GM23248 (cell line): ENCODE measurements at regions not wholly inside any gene's neighbourhood (a gene's known extent, or its start where the extent isn't known, plus 50 kb on each side); places are given as distances from the start of the nearest gene placed in this dataset.

Source experiments
- DNase-seq: peaks from one replicate; pipeline ENCODE4 v3.0.0-alpha.2; 2015
- H2AFZ ChIP-seq: fragments of 200-600 bp; sonication (generic); 2 replicates; pipeline ENCODE4 v1.6.1; 2016; ENCODE audit warnings: antibody characterized with exemption
- H3F3A ChIP-seq: fragments of 200-600 bp; sonication (generic); 2 replicates; pipeline ENCODE4 v1.6.1; 2016; ENCODE audit warnings: mild to moderate bottlenecking, antibody characterized with exemption, mixed run types; ENCODE audit not compliant: insufficient read depth
- H3K27ac ChIP-seq: fragments of 200-600 bp; sonication (generic); 2 replicates; pipeline ENCODE4 v1.5.1; 2016; ENCODE audit warnings: mild to moderate bottlenecking
- H3K27me3 ChIP-seq: fragments of 200-600 bp; sonication (generic); replicated peaks from 2 replicates; pipeline ENCODE4 v1.6.1; 2016; ENCODE audit warnings: mild to moderate bottlenecking; ENCODE audit not compliant: insufficient read depth
- H3K36me3 ChIP-seq: fragments of 200-600 bp; sonication (generic); 2 replicates; pipeline ENCODE4 v1.6.1; 2016; ENCODE audit warnings: low read depth, mild to moderate bottlenecking
- H3K4me1 ChIP-seq: fragments of 200-600 bp; sonication (generic); 2 replicates; pipeline ENCODE4 v1.6.1; 2016; ENCODE audit warnings: mild to moderate bottlenecking; ENCODE audit not compliant: insufficient read depth
- H3K4me2 ChIP-seq: fragments of 200-600 bp; sonication (generic); one replicate; pipeline ENCODE4 v1.6.1; 2016; ENCODE audit warnings: mild to moderate bottlenecking; ENCODE audit not compliant: unreplicated experiment
- H3K4me3 ChIP-seq: fragments of 200-600 bp; sonication (generic); 2 replicates; pipeline ENCODE4 v1.5.1; 2016; ENCODE audit warnings: mild to moderate bottlenecking
- H3K79me2 ChIP-seq: fragments of 200-600 bp; sonication (generic); 2 replicates; pipeline ENCODE4 v1.6.1; 2016; ENCODE audit warnings: mild to moderate bottlenecking; ENCODE audit not compliant: insufficient read depth
- H3K9ac ChIP-seq: fragments of 200-600 bp; sonication (generic); 2 replicates; pipeline ENCODE4 v1.6.1; 2016; ENCODE audit warnings: mild to moderate bottlenecking
- H3K9me2 ChIP-seq: fragments of 200-600 bp; sonication (generic); 2 replicates; pipeline ENCODE4 v1.6.1; 2016; ENCODE audit warnings: mixed run types, mild to moderate bottlenecking, moderate library complexity; ENCODE audit not compliant: insufficient read depth
- H3K9me3 ChIP-seq: fragments of 200-600 bp; sonication (generic); one replicate; pipeline ENCODE4 v1.6.1; 2017; ENCODE audit warnings: low read depth
- H4K20me1 ChIP-seq: fragments of 200-600 bp; sonication (generic); 2 replicates; pipeline ENCODE4 v1.6.0; 2016; ENCODE audit not compliant: insufficient read depth
- EZH2 ChIP-seq: fragments of 200-600 bp; sonication (generic); IDR thresholded peaks from 2 replicates; pipeline ENCODE4 v1.6.1; 2018; ENCODE audit warnings: antibody characterized with exemption, mild to moderate bottlenecking; ENCODE audit not compliant: insufficient read depth, poor library complexity, severe bottlenecking
- EZH2phosphoT487 ChIP-seq: fragments of 200-600 bp; sonication (generic); IDR thresholded peaks from 2 replicates; pipeline ENCODE4 v1.6.1; 2018; ENCODE audit warnings: antibody characterized with exemption, moderate library complexity, mild to moderate bottlenecking, low read depth; ENCODE audit not compliant: insufficient read depth
- WGBS, 2 experiments: methylation state at CpG; one replicate each; pipeline ENCODE4 v1.1.6; 2015 to 2017; ENCODE audit warnings: low lambda C conversion rate in 2 of 2, low coverage in 1 of 2; ENCODE audit errors: missing lambda C conversion rate in 2 of 2; 5-methylcytosine and 5-hydroxymethylcytosine counted together
- in situ Hi-C: fragments of 300-500 bp; cut with MboI; formaldehyde crosslinking; loops from 2 replicates; pipeline ENCODE4 v1.15.0; 2020

- Histone ChIP-seq H3K4me1 (peaks cover 15% of the 10 kb centered on the region), H3K4me2 (no peak overlapping the region), H3F3A (peaks cover 17% of the 10 kb centered on the region), H3K9ac (no peak overlapping the region), H3K9me3 (no peaks in the 10 kb centered on the region), H3K4me3 (no peak overlapping the region), H3K27ac (peak overlapping the region; percentile 27), H3K79me2 (no peaks in the 10 kb centered on the region), H2AFZ (no peak overlapping the region), H3K27me3 (no peaks in the 10 kb centered on the region), H4K20me1 (no peaks in the 10 kb centered on the region), H3K9me2 (no peaks in the 10 kb centered on the region), H3K36me3 (no peaks in the 10 kb centered on the region)
- TF ChIP-seq EZH2 (no peak), EZH2phosphoT487 (no peak)
- in situ Hi-C loops: no loop called here
- WGBS, 2 experiments: 88 to 93% methylated on average over 6 of the region's 6 CpGs
- no peak for DNase-seq
These were observed 135.7 kb upstream of the FOXF1 start for GRCh38 chr16:86374603-86375130.

- H3K9me2 ChIP-seq: no peaks in the 10 kb centered on the region
- H3K9ac ChIP-seq: no peak overlapping the region
- H3K4me1 ChIP-seq: peaks cover 15% of the 10 kb centered on the region
- H2AFZ ChIP-seq: no peak overlapping the region
- peak overlapping the region; percentile 5 for H3K4me2 ChIP-seq
- WGBS, 2 experiments: 30 to 37% methylated on average over 5 of the region's 5 CpGs
- no peak overlapping the region for H3K4me3 ChIP-seq
- peaks cover 17% of the 10 kb centered on the region for H3F3A ChIP-seq
- H3K36me3 ChIP-seq: no peaks in the 10 kb centered on the region
- no peaks in the 10 kb centered on the region for H4K20me1 ChIP-seq
- H3K9me3 ChIP-seq: no peaks in the 10 kb centered on the region
- no peaks in the 10 kb centered on the region for H3K27me3 ChIP-seq
- in situ Hi-C loops: no loop called here
- DNase-seq: peak; percentile 87
- TF ChIP-seq EZH2phosphoT487 (no peak), EZH2 (no peak)
- peak overlapping the region; percentile 27 for H3K27ac ChIP-seq
- no peaks in the 10 kb centered on the region for H3K79me2 ChIP-seq
These were observed 135.0 kb upstream of the FOXF1 start for GRCh38 chr16:86375364-86375763.

GRCh38 chr16:86375851-86376250 is 134.5 kb upstream of the FOXF1 start:
- H3K4me3 ChIP-seq: no peak overlapping the region
- H3F3A ChIP-seq: peaks cover 17% of the 10 kb centered on the region
- no peaks in the 10 kb centered on the region for H3K9me3 ChIP-seq
- no peaks in the 10 kb centered on the region for H3K36me3 ChIP-seq
- 23 to 26% methylated on average over 9 of the region's 9 CpGs for WGBS, 2 experiments
- in situ Hi-C loops: no loop called here
- no peaks in the 10 kb centered on the region for H3K9me2 ChIP-seq
- H3K4me1 ChIP-seq: peaks cover 15% of the 10 kb centered on the region
- no peak overlapping the region for H2AFZ ChIP-seq
- DNase-seq: no peak
- peak overlapping the region; percentile 5 for H3K4me2 ChIP-seq
- H3K9ac ChIP-seq: no peak overlapping the region
- no peak overlapping the region for H3K27ac ChIP-seq
- H4K20me1 ChIP-seq: no peaks in the 10 kb centered on the region
- no peaks in the 10 kb centered on the region for H3K27me3 ChIP-seq
- TF ChIP-seq EZH2 (no peak), EZH2phosphoT487 (no peak)
- H3K79me2 ChIP-seq: no peaks in the 10 kb centered on the region

- no peak overlapping the region for H3K4me2 ChIP-seq
- no peaks in the 10 kb centered on the region for H3K9me2 ChIP-seq
- no peaks in the 10 kb centered on the region for H3K36me3 ChIP-seq
- no peaks in the 10 kb centered on the region for H3K79me2 ChIP-seq
- DNase-seq: no peak
- H3K9me3 ChIP-seq: no peaks in the 10 kb centered on the region
- H3K27me3 ChIP-seq: no peaks in the 10 kb centered on the region
- no peak overlapping the region for H3K9ac ChIP-seq
- no peak overlapping the region for H3K4me3 ChIP-seq
- TF ChIP-seq EZH2 (no peak), EZH2phosphoT487 (no peak)
- no peak overlapping the region for H3K27ac ChIP-seq
- no peaks in the 10 kb centered on the region for H4K20me1 ChIP-seq
- in situ Hi-C loops: no loop called here
- WGBS, 2 experiments: 73 to 75% methylated on average over 4 of the region's 4 CpGs
- H3F3A ChIP-seq: peaks cover 17% of the 10 kb centered on the region
- no peak overlapping the region for H2AFZ ChIP-seq
- H3K4me1 ChIP-seq: peaks cover 15% of the 10 kb centered on the region
These were observed 133.5 kb upstream of the FOXF1 start for GRCh38 chr16:86376837-86377236.
